GM20000 (cell line): ENCODE measurements at regions not wholly inside any gene's neighbourhood (a gene's known extent, or its start where the extent isn't known, plus 50 kb on each side); places are given as distances from the start of the nearest gene placed in this dataset.
"Not testable (repeated sequence)": the region's sequence is repeated elsewhere in the genome, so short reads cannot be mapped to it uniquely, and the experiment has no call there.

Experiments used
- DNase-seq: peaks from one replicate; pipeline ENCODE4 v3.0.0; 2012; ENCODE audit warnings: low spot score
- TF ChIP-seq, protein P1 (sequence below): IDR thresholded peaks from 2 replicates; pipeline ENCODE4 v1.5.1; 2012; ENCODE audit warnings: mild to moderate bottlenecking, control low read depth; ENCODE audit errors: extremely low read depth, missing control alignments

DNA sequence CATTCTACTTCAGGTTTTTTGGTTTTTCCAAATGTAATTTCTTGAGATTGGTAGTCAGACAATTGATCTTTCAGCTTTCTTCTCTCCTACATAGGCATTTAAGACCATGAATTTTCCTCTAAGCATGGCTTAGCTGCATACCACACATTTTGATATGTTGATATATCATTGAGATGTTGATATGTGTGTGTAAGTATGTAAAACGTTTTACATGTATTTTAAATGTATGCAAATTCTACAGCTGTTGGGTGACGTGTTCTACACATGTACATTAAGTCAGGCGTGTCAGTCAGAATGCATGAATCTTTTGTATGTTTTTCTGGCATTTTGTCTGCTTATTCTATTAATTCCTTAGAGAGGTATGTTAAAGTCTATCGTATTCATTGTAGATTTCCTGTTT is 228.2 kb downstream of the CDH26 start:
- TF ChIP-seq, protein P1, sequence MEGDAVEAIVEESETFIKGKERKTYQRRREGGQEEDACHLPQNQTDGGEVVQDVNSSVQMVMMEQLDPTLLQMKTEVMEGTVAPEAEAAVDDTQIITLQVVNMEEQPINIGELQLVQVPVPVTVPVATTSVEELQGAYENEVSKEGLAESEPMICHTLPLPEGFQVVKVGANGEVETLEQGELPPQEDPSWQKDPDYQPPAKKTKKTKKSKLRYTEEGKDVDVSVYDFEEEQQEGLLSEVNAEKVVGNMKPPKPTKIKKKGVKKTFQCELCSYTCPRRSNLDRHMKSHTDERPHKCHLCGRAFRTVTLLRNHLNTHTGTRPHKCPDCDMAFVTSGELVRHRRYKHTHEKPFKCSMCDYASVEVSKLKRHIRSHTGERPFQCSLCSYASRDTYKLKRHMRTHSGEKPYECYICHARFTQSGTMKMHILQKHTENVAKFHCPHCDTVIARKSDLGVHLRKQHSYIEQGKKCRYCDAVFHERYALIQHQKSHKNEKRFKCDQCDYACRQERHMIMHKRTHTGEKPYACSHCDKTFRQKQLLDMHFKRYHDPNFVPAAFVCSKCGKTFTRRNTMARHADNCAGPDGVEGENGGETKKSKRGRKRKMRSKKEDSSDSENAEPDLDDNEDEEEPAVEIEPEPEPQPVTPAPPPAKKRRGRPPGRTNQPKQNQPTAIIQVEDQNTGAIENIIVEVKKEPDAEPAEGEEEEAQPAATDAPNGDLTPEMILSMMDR, result no peak
- DNase-seq, result no peak

DNA sequence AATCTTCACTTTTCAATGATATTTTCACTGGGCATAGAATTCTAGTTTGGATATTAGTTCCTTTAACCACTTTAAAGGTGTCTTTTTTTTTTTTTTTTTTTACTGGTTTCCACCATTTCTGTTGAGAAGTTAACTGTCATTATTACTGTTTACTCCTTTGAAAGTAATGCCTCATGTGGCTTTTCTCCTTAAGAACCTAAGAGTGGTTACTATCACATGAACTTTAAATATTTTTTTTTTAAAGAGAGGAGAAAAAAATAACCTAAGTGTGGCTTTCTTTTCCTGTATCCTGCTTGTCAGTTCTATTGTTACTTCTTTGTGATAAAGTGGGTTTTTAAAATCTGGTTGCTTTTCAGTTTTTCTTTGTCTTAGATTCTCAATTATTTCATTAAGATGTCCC is 229.5 kb downstream of the CDH26 start:
- no peak for DNase-seq
- TF ChIP-seq, protein P1, result no peak

DNA sequence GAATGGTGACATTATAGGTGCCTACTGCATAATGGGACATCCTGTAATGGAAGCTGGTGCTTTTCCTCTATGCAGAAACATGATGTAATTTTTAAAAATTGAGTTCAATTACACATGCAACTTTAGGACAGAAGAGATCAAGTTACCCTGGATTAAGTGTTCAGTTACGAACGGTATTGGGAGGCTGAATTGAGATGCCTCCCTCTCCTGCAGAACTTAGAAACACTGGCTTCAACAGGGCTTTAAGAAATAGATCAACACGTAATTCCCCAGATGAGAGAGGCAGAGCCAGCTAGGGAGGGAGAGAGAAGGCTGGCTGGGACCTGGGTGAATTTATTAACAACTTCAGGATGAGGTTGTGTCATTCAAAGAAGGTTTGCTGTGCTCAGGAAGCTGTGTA is 232.8 kb downstream of the CDH26 start:
- no peak for DNase-seq
- TF ChIP-seq, protein P1, result no peak

DNA sequence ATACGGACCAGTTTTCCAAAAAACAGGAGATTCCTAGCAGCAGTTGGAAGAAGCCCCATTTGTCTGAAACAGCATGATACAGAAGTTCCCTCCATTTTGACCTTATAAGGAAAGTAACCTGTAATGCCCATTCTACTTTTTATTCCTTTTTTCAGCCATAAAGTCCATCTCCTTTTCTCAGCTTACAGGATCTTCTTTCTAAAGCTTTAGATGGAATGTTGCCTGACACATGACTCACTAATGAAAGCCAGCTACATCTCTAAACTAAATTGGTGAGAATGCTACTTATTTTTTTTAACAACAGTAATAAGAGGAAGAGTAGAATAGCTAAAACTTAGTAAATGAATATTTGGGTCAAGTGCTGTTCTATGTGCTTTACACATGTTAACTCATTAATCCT is 234.1 kb downstream of the CDH26 start:
- TF ChIP-seq, protein P1, result no peak
- DNase-seq, result no peak

DNA sequence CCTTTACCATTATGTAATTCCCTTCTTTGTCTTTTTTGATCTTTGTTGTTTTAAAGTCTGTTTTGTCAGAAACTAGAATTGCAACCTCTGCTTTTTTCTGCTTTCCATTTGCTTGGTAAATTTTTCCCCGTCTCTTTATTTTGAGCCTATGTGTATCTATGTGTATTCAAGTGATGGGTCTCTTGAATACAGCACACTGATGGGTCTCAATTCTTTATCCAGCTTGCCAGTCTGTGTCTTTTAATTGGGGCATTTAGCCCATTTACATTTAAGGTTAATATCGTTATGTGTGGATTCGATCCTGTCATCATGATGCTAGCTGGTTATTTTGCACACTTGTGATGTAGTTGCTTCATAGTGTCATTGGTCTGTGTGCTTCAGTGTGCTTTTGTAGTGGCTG is 240.9 kb downstream of the CDH26 start:
- DNase-seq, result not testable (repeated sequence)

DNA sequence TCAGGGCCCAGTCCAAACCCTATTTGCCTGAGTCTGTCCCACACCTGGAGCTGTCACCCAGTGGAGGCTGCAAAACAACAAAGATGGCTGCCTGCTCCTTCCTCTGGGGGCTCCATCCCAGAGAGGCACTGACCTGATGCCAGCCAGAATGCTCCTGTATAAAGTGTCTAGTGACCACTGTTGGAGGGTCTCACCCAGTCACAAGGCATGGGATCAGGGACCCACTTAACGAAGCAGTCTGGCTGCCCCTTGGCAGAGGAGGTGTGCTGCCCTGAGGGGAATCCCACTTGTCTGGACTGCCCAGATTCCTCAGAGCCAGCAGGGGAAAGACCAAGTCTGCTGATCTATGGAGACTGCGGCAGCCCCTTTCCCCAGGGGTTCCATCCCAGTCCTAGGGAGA is 241.6 kb downstream of the CDH26 start:
- no peak for DNase-seq
- TF ChIP-seq, protein P1, result no peak

DNA sequence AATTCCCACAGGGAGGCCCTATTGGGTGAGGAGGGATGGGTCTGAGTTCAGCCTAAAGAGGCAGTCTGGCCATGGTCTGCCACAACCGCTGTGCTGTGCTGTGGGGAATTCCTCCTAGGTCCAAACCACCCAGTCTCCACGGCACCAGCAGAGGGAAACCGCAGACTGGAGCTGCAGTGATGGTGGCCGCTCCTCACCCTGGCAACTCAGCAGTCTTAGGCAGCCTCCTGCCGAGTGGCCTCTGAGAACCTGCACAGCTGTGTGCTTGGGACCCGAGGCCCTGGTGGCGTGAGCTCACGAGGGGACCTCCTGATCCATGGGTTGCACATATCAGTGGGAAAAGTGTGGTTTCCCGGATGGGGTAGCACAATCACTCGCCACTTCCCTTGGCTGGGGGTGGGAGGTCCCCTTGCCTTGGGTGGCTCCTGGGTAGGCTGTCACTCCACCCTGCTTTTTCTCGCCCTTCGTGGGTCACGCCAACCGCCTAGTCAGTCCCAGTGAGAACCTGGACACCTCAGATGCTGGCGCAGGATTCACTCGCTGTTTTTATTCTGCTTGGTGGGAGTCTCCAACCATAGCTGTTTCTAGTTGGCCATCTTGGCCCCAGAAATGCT is 242.2 kb downstream of the CDH26 start:
- TF ChIP-seq, protein P1, result no peak
- no peak for DNase-seq

DNA sequence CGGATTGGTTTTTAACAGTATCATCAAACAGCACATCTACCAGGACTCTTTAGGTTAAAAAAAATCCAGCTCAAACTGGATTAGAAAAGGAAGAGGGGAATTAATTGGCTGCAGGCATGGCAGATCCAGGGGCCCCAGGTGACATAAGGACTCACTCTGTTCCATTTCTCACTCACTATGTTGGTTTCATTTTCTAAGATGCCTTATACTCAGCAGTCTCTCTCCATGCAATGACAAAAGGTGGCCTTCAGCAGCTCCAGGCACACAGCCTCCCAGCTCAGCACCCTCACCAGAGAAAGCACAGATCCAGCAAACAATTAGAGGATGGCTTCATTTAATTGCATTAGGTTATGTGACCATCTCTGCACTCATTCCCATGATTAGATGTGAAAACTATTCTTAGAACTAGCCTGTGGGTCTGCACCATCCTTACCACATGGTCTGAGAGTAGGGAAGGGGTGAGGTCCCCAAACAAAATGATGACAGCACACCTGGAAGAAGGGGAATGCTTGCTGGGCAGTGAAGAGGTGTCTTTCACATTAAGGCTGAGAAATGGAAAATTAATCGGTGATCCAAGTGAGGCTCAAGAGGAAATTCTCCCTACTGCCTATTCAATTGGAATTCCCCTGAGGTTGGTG is 243.1 kb downstream of the CDH26 start:
- DNase-seq, result no peak
- TF ChIP-seq, protein P1, result no peak
